ENCODE measurements at regions not wholly inside any gene's neighbourhood (a gene's known extent, or its start where the extent isn't known, plus 50 kb on each side); places are given as distances from the start of the nearest gene placed in this dataset.
"Not testable (repeated sequence)": the region's sequence is repeated elsewhere in the genome, so short reads cannot be mapped to it uniquely, and the experiment has no call there.

GRCh38 chr2:104976603-104977120 lies 61.2 kb upstream of the MRPS9 start:
- DNase-seq, result no peak

- no peak for DNase-seq
Observed at GRCh38 chr2:104977958-104978357, 59.9 kb upstream of the MRPS9 start.

GRCh38 chr2:104979786-104980185 lies 58.1 kb upstream of the MRPS9 start:
- DNase-seq, result not testable (repeated sequence)

- no peak for DNase-seq
Observed at GRCh38 chr2:104982111-104982510, 55.8 kb upstream of the MRPS9 start.

All from renal pelvis (tissue), 1 donor.